WTC11 (cell line): ENCODE measurements at regions not wholly inside any gene's neighbourhood (a gene's known extent, or its start where the extent isn't known, plus 50 kb on each side); places are given as distances from the start of the nearest gene placed in this dataset.

Source experiments
- ATAC-seq: fragments of 200-7000 bp; cut with Tn5 transposase; 2 replicates; pipeline ENCODE4 v1.10.0; 2021; ENCODE audit warnings: mild to moderate bottlenecking, moderate library complexity
- CTCF ChIA-PET: fragments of 300-600 bp; sonication (Branson Sonifier 250); formaldehyde crosslinking; loops from one replicate; lab custom pipeline; 2021; ENCODE audit warnings: antibody characterized with exemption; lab: Charles Lee
- POLR2A ChIA-PET: fragments of 350-600 bp; sonication (Branson Sonifier 250); formaldehyde crosslinking; loops from one replicate; lab custom pipeline; 2021; ENCODE audit warnings: antibody characterized with exemption; lab: Charles Lee
- DNase-seq: peaks from one replicate; pipeline ENCODE4 v3.0.0; 2021; ENCODE audit warnings: low spot score
- H3K27ac Mint-ChIP-seq: 2 replicates; pipeline ENCODE4 v1.8.0; 2021; ENCODE audit warnings: mixed read lengths
- H3K27me3 Mint-ChIP-seq: 2 replicates; pipeline ENCODE4 v1.8.0; 2021; ENCODE audit warnings: low read depth, mild to moderate bottlenecking, moderate library complexity, mixed read lengths
- H3K36me3 Mint-ChIP-seq: 2 replicates; pipeline ENCODE4 v1.8.0; 2021; ENCODE audit warnings: mixed read lengths
- H3K4me1 Mint-ChIP-seq: 2 replicates; pipeline ENCODE4 v1.8.0; 2022; ENCODE audit warnings: mixed read lengths
- H3K4me3 Mint-ChIP-seq: 2 replicates; pipeline ENCODE4 v1.8.0; 2021; ENCODE audit warnings: mild to moderate bottlenecking, moderate library complexity, mixed read lengths
- H3K9me3 Mint-ChIP-seq: 2 replicates; pipeline ENCODE4 v1.8.0; 2021; ENCODE audit warnings: mixed read lengths
- ESRRA ChIP-seq: sonication (generic); formaldehyde crosslinking; IDR thresholded peaks from 2 replicates; pipeline ENCODE4 v1.8.1; 2022; ENCODE audit warnings: mild to moderate bottlenecking, missing genetic modification reagents, borderline replicate concordance
- HMGA2 ChIP-seq: fragments of 250-450 bp; sonication (Bioruptor Pico); IDR thresholded peaks from 2 replicates; pipeline ENCODE4 v1.4.0; 2021; ENCODE audit warnings: mild to moderate bottlenecking, moderate library complexity
- MXD4 ChIP-seq: fragments of 250-450 bp; sonication (Bioruptor Pico); IDR thresholded peaks from 2 replicates; pipeline ENCODE4 v1.8.0; 2021; ENCODE audit warnings: mild to moderate bottlenecking, moderate library complexity, borderline replicate concordance
- NR2C2 ChIP-seq: sonication (generic); formaldehyde crosslinking; IDR thresholded peaks from 2 replicates; pipeline ENCODE4 v1.8.0; 2022; ENCODE audit warnings: mild to moderate bottlenecking, missing genetic modification reagents
- SMAD3 ChIP-seq: sonication (generic); formaldehyde crosslinking; IDR thresholded peaks from 2 replicates; pipeline ENCODE4 v1.8.0; 2022; ENCODE audit warnings: missing genetic modification reagents, mild to moderate bottlenecking, borderline replicate concordance
- SMAD4 ChIP-seq: sonication (generic); formaldehyde crosslinking; IDR thresholded peaks from 2 replicates; pipeline ENCODE4 v1.8.0; 2022; ENCODE audit warnings: mild to moderate bottlenecking, missing genetic modification reagents
- TEAD4 ChIP-seq: sonication (generic); formaldehyde crosslinking; IDR thresholded peaks from 2 replicates; pipeline ENCODE4 v1.8.0; 2022; ENCODE audit warnings: mild to moderate bottlenecking, missing genetic modification reagents
- TP53 ChIP-seq: sonication (generic); formaldehyde crosslinking; IDR thresholded peaks from 2 replicates; pipeline ENCODE4 v1.8.1; 2023; ENCODE audit warnings: mild to moderate bottlenecking, missing genetic modification reagents
- ZNF317 ChIP-seq: sonication (generic); formaldehyde crosslinking; IDR thresholded peaks from 2 replicates; pipeline ENCODE4 v1.8.1; 2023; ENCODE audit warnings: low read depth, mild to moderate bottlenecking, moderate library complexity, missing genetic modification reagents, borderline replicate concordance
- ZNF416 ChIP-seq: fragments of 250-450 bp; sonication (Bioruptor Pico); IDR thresholded peaks from 2 replicates; pipeline ENCODE4 v1.9.0; 2021; ENCODE audit warnings: mild to moderate bottlenecking, inconsistent platforms
- TF ChIP-seq, protein P1 (sequence below): fragments of 250-450 bp; sonication (Bioruptor Pico); IDR thresholded peaks from 2 replicates; pipeline ENCODE4 v2.1.2; 2022; ENCODE audit warnings: mild to moderate bottlenecking, moderate library complexity
- TF ChIP-seq, protein P2 (sequence below): sonication (generic); formaldehyde crosslinking; IDR thresholded peaks from 2 replicates; pipeline ENCODE4 v1.8.0; 2022; ENCODE audit warnings: mild to moderate bottlenecking, missing genetic modification reagents
- TF ChIP-seq, protein P3 (sequence below): sonication (generic); formaldehyde crosslinking; IDR thresholded peaks from 2 replicates; pipeline ENCODE4 v1.8.1; 2023; ENCODE audit warnings: mild to moderate bottlenecking, missing genetic modification reagents, moderate library complexity
- TF ChIP-seq, protein P4 (sequence below): sonication (generic); formaldehyde crosslinking; IDR thresholded peaks from 2 replicates; pipeline ENCODE4 v1.8.1; 2022; ENCODE audit warnings: low read depth, missing genetic modification reagents, borderline replicate concordance
- TF ChIP-seq, protein P5 (sequence below): sonication (generic); formaldehyde crosslinking; IDR thresholded peaks from 2 replicates; pipeline ENCODE4 v1.8.0; 2023; ENCODE audit warnings: missing genetic modification reagents, mild to moderate bottlenecking, borderline replicate concordance

DNA sequence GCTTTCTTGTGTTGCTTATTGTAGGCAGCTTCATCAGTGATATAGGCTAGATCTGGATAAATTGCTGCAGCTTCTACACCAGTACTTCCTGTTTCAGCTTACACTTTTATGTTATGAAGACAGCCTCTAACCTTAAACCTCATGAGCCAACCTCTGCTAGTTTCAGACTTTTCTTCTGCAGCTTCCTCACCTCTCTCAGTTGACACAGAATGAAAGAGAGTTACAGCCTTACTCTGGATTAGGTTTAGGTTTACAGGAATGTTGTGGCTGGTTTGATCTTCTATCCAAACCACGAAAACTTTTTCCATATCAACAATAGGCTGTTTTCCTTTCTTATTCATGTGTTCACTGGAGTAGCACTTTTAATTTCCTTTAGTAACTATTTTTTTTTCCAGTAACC is 76.9 kb upstream of the RNPC3 start:
- TF ChIP-seq, protein P1, sequence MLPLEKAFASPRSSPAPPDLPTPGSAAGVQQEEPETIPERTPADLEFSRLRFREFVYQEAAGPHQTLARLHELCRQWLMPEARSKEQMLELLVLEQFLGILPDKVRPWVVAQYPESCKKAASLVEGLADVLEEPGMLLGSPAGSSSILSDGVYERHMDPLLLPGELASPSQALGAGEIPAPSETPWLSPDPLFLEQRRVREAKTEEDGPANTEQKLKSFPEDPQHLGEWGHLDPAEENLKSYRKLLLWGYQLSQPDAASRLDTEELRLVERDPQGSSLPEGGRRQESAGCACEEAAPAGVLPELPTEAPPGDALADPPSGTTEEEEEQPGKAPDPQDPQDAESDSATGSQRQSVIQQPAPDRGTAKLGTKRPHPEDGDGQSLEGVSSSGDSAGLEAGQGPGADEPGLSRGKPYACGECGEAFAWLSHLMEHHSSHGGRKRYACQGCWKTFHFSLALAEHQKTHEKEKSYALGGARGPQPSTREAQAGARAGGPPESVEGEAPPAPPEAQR (CRISPR knock-in tag) = no peak
- TF ChIP-seq, protein P2, sequence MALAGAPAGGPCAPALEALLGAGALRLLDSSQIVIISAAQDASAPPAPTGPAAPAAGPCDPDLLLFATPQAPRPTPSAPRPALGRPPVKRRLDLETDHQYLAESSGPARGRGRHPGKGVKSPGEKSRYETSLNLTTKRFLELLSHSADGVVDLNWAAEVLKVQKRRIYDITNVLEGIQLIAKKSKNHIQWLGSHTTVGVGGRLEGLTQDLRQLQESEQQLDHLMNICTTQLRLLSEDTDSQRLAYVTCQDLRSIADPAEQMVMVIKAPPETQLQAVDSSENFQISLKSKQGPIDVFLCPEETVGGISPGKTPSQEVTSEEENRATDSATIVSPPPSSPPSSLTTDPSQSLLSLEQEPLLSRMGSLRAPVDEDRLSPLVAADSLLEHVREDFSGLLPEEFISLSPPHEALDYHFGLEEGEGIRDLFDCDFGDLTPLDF = no peak
- TF ChIP-seq SMAD3 = no peak
- no peak for TF ChIP-seq TEAD4 (CRISPR knock-in tag)
- no peak for TF ChIP-seq ESRRA (CRISPR knock-in tag)
- TF ChIP-seq ZNF416 = no peak
- no peak for TF ChIP-seq SMAD4 (CRISPR knock-in tag)
- TF ChIP-seq HMGA2 = no peak
- TF ChIP-seq NR2C2 = no peak
- TF ChIP-seq, protein P3, sequence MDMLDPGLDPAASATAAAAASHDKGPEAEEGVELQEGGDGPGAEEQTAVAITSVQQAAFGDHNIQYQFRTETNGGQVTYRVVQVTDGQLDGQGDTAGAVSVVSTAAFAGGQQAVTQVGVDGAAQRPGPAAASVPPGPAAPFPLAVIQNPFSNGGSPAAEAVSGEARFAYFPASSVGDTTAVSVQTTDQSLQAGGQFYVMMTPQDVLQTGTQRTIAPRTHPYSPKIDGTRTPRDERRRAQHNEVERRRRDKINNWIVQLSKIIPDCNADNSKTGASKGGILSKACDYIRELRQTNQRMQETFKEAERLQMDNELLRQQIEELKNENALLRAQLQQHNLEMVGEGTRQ = no peak
- no peak for TF ChIP-seq ZNF317 (CRISPR knock-in tag)
- TF ChIP-seq, all 79 proteins: peak for 0
- Mint-ChIP-seq H3K9me3 (no peaks in the 10 kb centered on the region), H3K4me3 (no peak overlapping the region), H3K27ac (no peak overlapping the region), H3K27me3 (no peaks in the 10 kb centered on the region), H3K4me1 (no peaks in the 10 kb centered on the region), H3K36me3 (no peaks in the 10 kb centered on the region)
- ChIA-PET CTCF (interaction anchor here (0.6 kb wide), 1 partner anchor 13 kb away, joined by 3 read pairs; no protein-coding TSS in a partner anchor), POLR2A (no interaction called here)
- ATAC-seq (no peak), DNase-seq (no peak)

DNA sequence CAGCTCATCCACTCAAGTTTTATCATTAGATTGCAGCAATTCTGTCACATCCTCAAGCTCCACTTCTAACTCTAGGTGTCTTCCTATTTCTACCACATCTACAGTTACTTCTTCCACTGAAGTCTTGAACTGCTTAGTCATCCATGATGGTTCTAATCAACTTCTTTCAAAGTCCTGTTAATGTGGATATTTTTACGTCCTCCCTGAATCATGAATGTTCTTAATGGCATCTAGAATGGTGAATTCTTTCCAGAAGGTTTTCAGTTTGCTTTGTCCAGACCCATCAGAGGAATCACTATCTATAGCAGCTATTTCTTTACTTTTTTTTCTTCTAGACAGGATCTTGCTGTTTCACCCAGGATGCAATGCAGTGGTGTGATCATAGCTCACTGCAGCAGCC is 78.0 kb upstream of the RNPC3 start:
- Mint-ChIP-seq H3K36me3 (no peaks in the 10 kb centered on the region), H3K27me3 (no peaks in the 10 kb centered on the region), H3K4me1 (peaks cover under 1% of the 10 kb centered on the region; the same call in 1 of the 2 replicates), H3K27ac (no peak overlapping the region), H3K4me3 (no peak overlapping the region), H3K9me3 (no peaks in the 10 kb centered on the region)
- ATAC-seq (no peak), DNase-seq (no peak)
- ChIA-PET CTCF (no interaction called here), POLR2A (no interaction called here)
- TF ChIP-seq MXD4 (CRISPR knock-in tag) (no peak), TP53 (CRISPR knock-in tag) (no peak)
- TF ChIP-seq, protein P4, sequence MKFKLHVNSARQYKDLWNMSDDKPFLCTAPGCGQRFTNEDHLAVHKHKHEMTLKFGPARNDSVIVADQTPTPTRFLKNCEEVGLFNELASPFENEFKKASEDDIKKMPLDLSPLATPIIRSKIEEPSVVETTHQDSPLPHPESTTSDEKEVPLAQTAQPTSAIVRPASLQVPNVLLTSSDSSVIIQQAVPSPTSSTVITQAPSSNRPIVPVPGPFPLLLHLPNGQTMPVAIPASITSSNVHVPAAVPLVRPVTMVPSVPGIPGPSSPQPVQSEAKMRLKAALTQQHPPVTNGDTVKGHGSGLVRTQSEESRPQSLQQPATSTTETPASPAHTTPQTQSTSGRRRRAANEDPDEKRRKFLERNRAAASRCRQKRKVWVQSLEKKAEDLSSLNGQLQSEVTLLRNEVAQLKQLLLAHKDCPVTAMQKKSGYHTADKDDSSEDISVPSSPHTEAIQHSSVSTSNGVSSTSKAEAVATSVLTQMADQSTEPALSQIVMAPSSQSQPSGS (CRISPR knock-in tag) = no peak
- TF ChIP-seq, protein P5, sequence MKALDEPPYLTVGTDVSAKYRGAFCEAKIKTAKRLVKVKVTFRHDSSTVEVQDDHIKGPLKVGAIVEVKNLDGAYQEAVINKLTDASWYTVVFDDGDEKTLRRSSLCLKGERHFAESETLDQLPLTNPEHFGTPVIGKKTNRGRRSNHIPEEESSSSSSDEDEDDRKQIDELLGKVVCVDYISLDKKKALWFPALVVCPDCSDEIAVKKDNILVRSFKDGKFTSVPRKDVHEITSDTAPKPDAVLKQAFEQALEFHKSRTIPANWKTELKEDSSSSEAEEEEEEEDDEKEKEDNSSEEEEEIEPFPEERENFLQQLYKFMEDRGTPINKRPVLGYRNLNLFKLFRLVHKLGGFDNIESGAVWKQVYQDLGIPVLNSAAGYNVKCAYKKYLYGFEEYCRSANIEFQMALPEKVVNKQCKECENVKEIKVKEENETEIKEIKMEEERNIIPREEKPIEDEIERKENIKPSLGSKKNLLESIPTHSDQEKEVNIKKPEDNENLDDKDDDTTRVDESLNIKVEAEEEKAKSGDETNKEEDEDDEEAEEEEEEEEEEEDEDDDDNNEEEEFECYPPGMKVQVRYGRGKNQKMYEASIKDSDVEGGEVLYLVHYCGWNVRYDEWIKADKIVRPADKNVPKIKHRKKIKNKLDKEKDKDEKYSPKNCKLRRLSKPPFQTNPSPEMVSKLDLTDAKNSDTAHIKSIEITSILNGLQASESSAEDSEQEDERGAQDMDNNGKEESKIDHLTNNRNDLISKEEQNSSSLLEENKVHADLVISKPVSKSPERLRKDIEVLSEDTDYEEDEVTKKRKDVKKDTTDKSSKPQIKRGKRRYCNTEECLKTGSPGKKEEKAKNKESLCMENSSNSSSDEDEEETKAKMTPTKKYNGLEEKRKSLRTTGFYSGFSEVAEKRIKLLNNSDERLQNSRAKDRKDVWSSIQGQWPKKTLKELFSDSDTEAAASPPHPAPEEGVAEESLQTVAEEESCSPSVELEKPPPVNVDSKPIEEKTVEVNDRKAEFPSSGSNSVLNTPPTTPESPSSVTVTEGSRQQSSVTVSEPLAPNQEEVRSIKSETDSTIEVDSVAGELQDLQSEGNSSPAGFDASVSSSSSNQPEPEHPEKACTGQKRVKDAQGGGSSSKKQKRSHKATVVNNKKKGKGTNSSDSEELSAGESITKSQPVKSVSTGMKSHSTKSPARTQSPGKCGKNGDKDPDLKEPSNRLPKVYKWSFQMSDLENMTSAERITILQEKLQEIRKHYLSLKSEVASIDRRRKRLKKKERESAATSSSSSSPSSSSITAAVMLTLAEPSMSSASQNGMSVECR (CRISPR knock-in tag) = no peak
